AG10803 (cell line): ENCODE measurements at regions not wholly inside any gene's neighbourhood (a gene's known extent, or its start where the extent isn't known, plus 50 kb on each side); places are given as distances from the start of the nearest gene placed in this dataset.

Experiments used
- DNase-seq: peaks from one replicate; pipeline ENCODE4 v3.0.0; 2010; ENCODE audit warnings: low read depth
- H3K4me3 ChIP-seq: 2 replicates; pipeline ENCODE4 v1.5.1; 2011; ENCODE audit warnings: mild to moderate bottlenecking, low read length, control low read depth
- CTCF ChIP-seq: conservative IDR thresholded peaks from 2 replicates; pipeline ENCODE4 v1.5.1; 2011; ENCODE audit warnings: mild to moderate bottlenecking, low read length, control low read depth, inconsistent platforms

DNA sequence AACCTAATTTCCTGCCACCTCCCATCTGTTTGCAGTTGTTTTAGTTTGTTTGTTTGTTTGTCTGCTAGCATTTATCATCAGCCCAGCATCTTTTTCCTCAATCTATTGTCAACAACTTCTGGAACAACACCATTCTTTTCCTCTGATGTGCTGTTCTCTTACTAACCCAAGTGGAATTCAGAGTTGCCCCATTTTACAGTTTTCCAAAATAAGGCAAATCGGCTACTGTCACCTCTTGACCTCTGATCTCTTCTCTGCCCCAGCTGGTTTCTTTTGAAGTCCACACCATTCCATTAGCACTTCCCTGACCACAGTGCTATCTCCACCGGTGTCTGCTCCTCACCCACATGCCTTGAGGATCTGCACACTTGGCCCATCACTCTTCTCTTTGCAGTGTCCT lies 102.4 kb downstream of the EFNB2 start:
- TF ChIP-seq CTCF = no peak
- peak; percentile 16 for DNase-seq
- H3K4me3 ChIP-seq = no peak overlapping the region

DNA sequence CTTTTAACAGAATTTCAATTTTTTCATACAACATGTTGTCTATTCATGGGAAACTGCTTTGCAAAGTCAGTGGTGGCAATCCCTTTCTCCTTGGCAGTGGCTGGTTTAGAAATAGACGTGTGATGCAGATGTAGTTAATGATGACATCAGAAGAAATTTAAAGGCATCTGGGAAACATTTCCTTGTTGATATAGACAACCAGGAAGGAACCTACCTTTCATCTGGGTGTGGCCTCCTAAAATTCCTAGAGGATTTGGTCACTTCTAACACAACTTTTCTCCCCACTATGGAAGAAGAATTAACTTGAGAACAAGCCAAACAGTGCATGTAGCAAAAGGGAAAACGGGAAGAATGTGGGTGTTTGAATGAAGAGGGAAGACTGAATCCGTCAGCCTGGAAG lies 102.8 kb downstream of the EFNB2 start:
- TF ChIP-seq CTCF = no peak
- DNase-seq = peak; percentile 55
- no peak overlapping the region for H3K4me3 ChIP-seq

DNA sequence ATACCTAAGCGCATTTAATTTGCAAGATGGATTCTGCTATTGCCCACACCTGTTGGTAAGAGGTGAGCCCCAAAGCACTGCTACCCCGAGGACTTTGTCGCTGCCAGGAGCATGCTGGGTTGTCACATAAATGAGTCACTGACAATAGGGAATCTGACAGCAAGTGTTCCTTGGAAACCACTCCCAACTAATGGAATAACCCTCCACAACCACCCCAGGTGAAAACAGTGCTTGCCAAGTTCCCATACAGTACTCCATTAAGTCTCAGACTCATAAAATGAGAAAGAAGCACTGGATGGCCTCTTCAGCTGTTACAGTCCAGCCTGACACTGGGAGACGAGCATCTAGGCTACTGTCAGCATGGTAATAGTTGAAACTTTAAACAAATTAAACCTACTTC lies 108.6 kb downstream of the EFNB2 start:
- TF ChIP-seq CTCF = no peak
- no peak overlapping the region for H3K4me3 ChIP-seq
- DNase-seq = no peak

DNA sequence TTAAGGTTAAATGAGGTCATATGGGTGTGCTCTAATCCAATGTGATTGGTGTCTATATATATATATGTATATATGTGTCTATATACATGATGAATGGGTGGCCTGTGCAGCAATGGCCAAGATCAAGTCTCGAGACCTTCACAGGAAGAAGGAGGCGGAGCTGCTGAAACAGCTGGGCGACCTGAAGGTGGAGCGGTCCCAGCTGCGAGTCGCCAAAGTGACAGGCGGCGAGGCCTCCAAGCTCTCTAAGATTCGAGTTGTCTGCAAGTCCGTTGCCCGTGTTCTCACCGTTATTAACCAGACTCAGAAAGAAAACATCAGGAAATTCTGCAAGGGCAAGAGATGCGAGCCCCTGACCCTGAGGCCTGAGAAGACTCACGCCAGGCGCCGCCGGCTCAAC lies 109.8 kb downstream of the EFNB2 start:
- no peak for DNase-seq
- no peak for TF ChIP-seq CTCF
- H3K4me3 ChIP-seq = no peak overlapping the region

GRCh38 chr13:106424805-106425204 lies 110.7 kb downstream of the EFNB2 start:
- DNase-seq = no peak
- H3K4me3 ChIP-seq = no peak overlapping the region
- TF ChIP-seq CTCF = no peak

GRCh38 chr13:106423530-106423929 lies 111.9 kb downstream of the EFNB2 start:
- no peak for DNase-seq
- TF ChIP-seq CTCF = no peak
- H3K4me3 ChIP-seq = no peak overlapping the region

GRCh38 chr13:106418556-106418955 lies 116.9 kb downstream of the EFNB2 start:
- peak; percentile 91 for DNase-seq
- 0 out of 2 replicates have a peak, but pooled peaks have one; percentile 8 for TF ChIP-seq CTCF
- H3K4me3 ChIP-seq = peak overlapping the region; percentile 36
